Epidermal melanocyte (primary cell): ENCODE measurements at regions not wholly inside any gene's neighbourhood (a gene's known extent, or its start where the extent isn't known, plus 50 kb on each side); places are given as distances from the start of the nearest gene placed in this dataset.

Source experiments
- DNase-seq: peaks from one replicate; pipeline ENCODE4 v3.0.0; 2011; ENCODE audit warnings: low spot score; ENCODE audit not compliant: insufficient read length

- DNase-seq, result no peak
Measured at GRCh38 chr10:78313048-78313381, 279.4 kb downstream of the RPS24 start.

- no peak for DNase-seq
Measured at GRCh38 chr10:78313636-78314035, 280.0 kb downstream of the RPS24 start.

GRCh38 chr10:78314651-78315050 is 281.0 kb downstream of the RPS24 start:
- no peak for DNase-seq

GRCh38 chr10:78316451-78316931 is 282.8 kb downstream of the RPS24 start:
- no peak for DNase-seq

GRCh38 chr10:78318305-78318704 is 284.6 kb downstream of the RPS24 start:
- DNase-seq, result no peak

GRCh38 chr10:78319371-78319770 is 285.7 kb downstream of the RPS24 start:
- DNase-seq, result no peak

GRCh38 chr10:78319841-78320240 is 286.2 kb downstream of the RPS24 start:
- DNase-seq, result no peak

GRCh38 chr10:78320506-78320905 is 286.8 kb downstream of the RPS24 start:
- no peak for DNase-seq

- DNase-seq, result no peak
Measured at GRCh38 chr10:78321000-78321399, 287.3 kb downstream of the RPS24 start.

GRCh38 chr10:78321500-78321899 is 287.8 kb downstream of the RPS24 start:
- DNase-seq, result no peak

GRCh38 chr10:78326372-78326771 is 292.7 kb downstream of the RPS24 start:
- DNase-seq, result no peak

- DNase-seq, result peak; percentile 8
Measured at GRCh38 chr10:78327778-78328591, 294.3 kb downstream of the RPS24 start.

- no peak for DNase-seq
Measured at GRCh38 chr10:78328592-78329404, 295.1 kb downstream of the RPS24 start.

- DNase-seq, result no peak
Measured at GRCh38 chr10:78330884-78331283, 297.2 kb downstream of the RPS24 start.

- DNase-seq, result no peak
Measured at GRCh38 chr10:78331391-78331922, 297.8 kb downstream of the RPS24 start.

- no peak for DNase-seq
Measured at GRCh38 chr10:78332012-78332411, 298.3 kb downstream of the RPS24 start.

GRCh38 chr10:78332657-78333056 is 299.0 kb downstream of the RPS24 start:
- DNase-seq, result no peak

GRCh38 chr10:78333362-78334143 is 299.9 kb downstream of the RPS24 start:
- DNase-seq, result no peak

GRCh38 chr10:78335371-78335690 is 301.7 kb downstream of the RPS24 start:
- DNase-seq, result no peak

GRCh38 chr10:78335691-78336401 is 302.2 kb downstream of the RPS24 start:
- DNase-seq, result no peak

- peak; percentile 43 for DNase-seq
Measured at GRCh38 chr10:78336402-78336791, 302.7 kb downstream of the RPS24 start.
